Effector memory CD4-positive, alpha-beta T cell (primary cell): ENCODE measurements at regions not wholly inside any gene's neighbourhood (a gene's known extent, or its start where the extent isn't known, plus 50 kb on each side); places are given as distances from the start of the nearest gene placed in this dataset.

Experiments
- DNase-seq, 3 donors: peaks; one replicate each; pipeline ENCODE4 v3.0.0-alpha.2; 2020
- H3K27ac ChIP-seq: 2 replicates; pipeline ENCODE4 v1.7.0; 2013; ENCODE audit warnings: mild to moderate bottlenecking, low read length, moderate library complexity; ENCODE audit not compliant: insufficient read depth, poor library complexity, severe bottlenecking
- H3K27me3 ChIP-seq: replicated peaks from 2 replicates; pipeline ENCODE4 v1.7.0; 2013; ENCODE audit warnings: mild to moderate bottlenecking, low read length; ENCODE audit not compliant: insufficient read depth, control insufficient read depth, poor library complexity, severe bottlenecking
- H3K36me3 ChIP-seq: 2 replicates; pipeline ENCODE4 v1.7.0; 2013; ENCODE audit warnings: mild to moderate bottlenecking, low read length, moderate library complexity; ENCODE audit not compliant: control insufficient read depth, insufficient read depth
- H3K4me1 ChIP-seq: 2 replicates; pipeline ENCODE4 v1.7.0; 2013; ENCODE audit warnings: low read length, mild to moderate bottlenecking; ENCODE audit not compliant: control insufficient read depth, insufficient read depth, poor library complexity, severe bottlenecking
- H3K4me3 ChIP-seq: 2 replicates; pipeline ENCODE4 v1.7.0; 2013; ENCODE audit warnings: low read length, low read depth, mild to moderate bottlenecking; ENCODE audit not compliant: insufficient read depth, poor library complexity, severe bottlenecking
- H3K9me3 ChIP-seq: 2 replicates; pipeline ENCODE4 v1.7.0; 2013; ENCODE audit warnings: mild to moderate bottlenecking, low read length, moderate library complexity; ENCODE audit not compliant: control insufficient read depth

DNA sequence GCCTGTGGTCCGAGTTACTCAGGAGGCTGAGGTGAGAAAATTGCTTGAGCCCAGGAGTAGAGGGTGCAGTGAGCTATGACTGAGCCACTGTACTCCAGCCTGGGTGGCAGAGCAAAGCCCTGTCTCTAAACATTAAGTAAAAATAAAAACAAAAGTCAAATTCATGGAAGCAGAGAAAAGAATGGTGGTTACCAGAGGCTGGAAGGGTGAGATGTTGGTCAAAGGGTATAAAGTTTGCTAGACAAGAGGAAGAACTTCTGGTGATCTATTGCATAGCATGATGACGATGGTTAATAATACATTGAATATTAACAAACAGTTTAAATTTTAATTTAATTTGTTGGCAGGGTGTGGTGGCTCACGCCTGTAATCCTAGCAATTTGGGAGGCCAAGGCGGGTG lies 68.1 kb downstream of the CRPPA start:
- Histone ChIP-seq H3K27ac (no peak overlapping the region), H3K36me3 (no peaks in the 10 kb centered on the region), H3K4me3 (no peak overlapping the region), H3K27me3 (no peaks in the 10 kb centered on the region), H3K4me1 (no peaks in the 10 kb centered on the region), H3K9me3 (no peaks in the 10 kb centered on the region)
- DNase-seq: no peak

DNA sequence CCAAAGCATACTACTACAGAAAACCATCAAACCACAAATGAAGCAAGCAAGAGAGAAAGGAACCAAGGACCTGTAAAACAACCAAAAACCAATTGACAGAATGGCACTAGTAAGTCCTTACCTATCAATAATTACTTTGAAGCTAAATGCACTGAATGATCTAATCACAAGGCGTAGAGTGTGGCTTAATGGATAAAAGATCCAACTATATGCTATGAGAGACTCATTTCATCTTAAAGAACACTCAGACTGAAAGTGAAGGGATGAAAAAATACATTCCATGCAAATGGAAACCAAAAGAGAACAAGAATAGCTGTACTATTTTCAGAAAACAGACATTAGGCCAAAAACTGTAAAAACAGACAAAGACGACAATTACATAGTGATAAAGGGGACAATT lies 70.7 kb downstream of the CRPPA start:
- H3K36me3 ChIP-seq: no peaks in the 10 kb centered on the region
- H3K9me3 ChIP-seq: no peaks in the 10 kb centered on the region

GRCh38 chr7:16348251-16348650 lies 73.1 kb downstream of the CRPPA start:
- no peaks in the 10 kb centered on the region for H3K36me3 ChIP-seq
- H3K27ac ChIP-seq: no peak overlapping the region
- H3K4me3 ChIP-seq: no peak overlapping the region
- DNase-seq: no peak
- H3K4me1 ChIP-seq: no peaks in the 10 kb centered on the region
- H3K9me3 ChIP-seq: no peaks in the 10 kb centered on the region
- no peaks in the 10 kb centered on the region for H3K27me3 ChIP-seq

More for the DNA sequence above, 70.7 kb downstream of the CRPPA start:
- H3K4me3 ChIP-seq: no peak overlapping the region
- no peaks in the 10 kb centered on the region for H3K4me1 ChIP-seq
- DNase-seq: no peak
- no peak overlapping the region for H3K27ac ChIP-seq
- no peaks in the 10 kb centered on the region for H3K27me3 ChIP-seq

GRCh38 chr7:16347827-16348192 lies 73.5 kb downstream of the CRPPA start:
- Histone ChIP-seq H3K27ac (no peak overlapping the region), H3K4me1 (no peaks in the 10 kb centered on the region), H3K9me3 (no peaks in the 10 kb centered on the region), H3K27me3 (no peaks in the 10 kb centered on the region), H3K36me3 (no peaks in the 10 kb centered on the region), H3K4me3 (no peak overlapping the region)
- DNase-seq: no peak

GRCh38 chr7:16347066-16347826 lies 74.1 kb downstream of the CRPPA start:
- Histone ChIP-seq H3K27me3 (no peaks in the 10 kb centered on the region), H3K4me1 (no peaks in the 10 kb centered on the region), H3K9me3 (no peaks in the 10 kb centered on the region), H3K36me3 (no peaks in the 10 kb centered on the region), H3K4me3 (no peak overlapping the region), H3K27ac (no peak overlapping the region)
- DNase-seq: no peak

- no peaks in the 10 kb centered on the region for H3K36me3 ChIP-seq
- no peak overlapping the region for H3K4me3 ChIP-seq
- H3K27ac ChIP-seq: no peak overlapping the region
- H3K9me3 ChIP-seq: no peaks in the 10 kb centered on the region
- H3K27me3 ChIP-seq: no peaks in the 10 kb centered on the region
- H3K4me1 ChIP-seq: no peaks in the 10 kb centered on the region
- DNase-seq: no peak
Observed at GRCh38 chr7:16345979-16346958, 75.1 kb downstream of the CRPPA start.

- Histone ChIP-seq H3K4me1 (no peaks in the 10 kb centered on the region), H3K36me3 (no peaks in the 10 kb centered on the region), H3K27ac (no peak overlapping the region), H3K27me3 (no peaks in the 10 kb centered on the region), H3K9me3 (no peaks in the 10 kb centered on the region), H3K4me3 (no peak overlapping the region)
- DNase-seq: no peak
Observed at GRCh38 chr7:16344927-16345326, 76.4 kb downstream of the CRPPA start.

GRCh38 chr7:16343612-16344011 lies 77.7 kb downstream of the CRPPA start:
- no peak for DNase-seq
- no peaks in the 10 kb centered on the region for H3K36me3 ChIP-seq
- no peak overlapping the region for H3K27ac ChIP-seq
- H3K9me3 ChIP-seq: no peaks in the 10 kb centered on the region
- no peak overlapping the region for H3K4me3 ChIP-seq
- H3K4me1 ChIP-seq: no peaks in the 10 kb centered on the region
- H3K27me3 ChIP-seq: no peaks in the 10 kb centered on the region

DNA sequence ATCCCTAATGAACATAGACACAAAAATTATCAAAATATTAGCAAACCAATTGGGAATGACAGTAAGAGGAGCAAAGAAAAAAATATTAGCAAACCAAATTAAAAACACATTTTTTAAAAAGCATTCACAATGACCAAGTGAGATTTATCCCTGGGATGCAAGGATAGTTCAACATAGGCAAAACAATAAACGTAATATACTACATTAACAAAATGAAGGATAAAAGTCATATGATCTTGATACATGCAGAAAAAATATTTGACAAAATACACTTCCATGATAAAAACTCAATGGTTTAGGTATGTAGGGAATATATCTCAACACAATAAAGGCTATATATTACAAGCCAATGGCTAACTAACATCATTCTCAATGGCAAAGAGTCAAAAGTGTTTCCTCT lies 83.3 kb downstream of the CRPPA start:
- H3K27me3 ChIP-seq: no peaks in the 10 kb centered on the region
- no peak overlapping the region for H3K27ac ChIP-seq
- no peaks in the 10 kb centered on the region for H3K9me3 ChIP-seq
- H3K4me3 ChIP-seq: no peak overlapping the region
- no peak for DNase-seq
- no peaks in the 10 kb centered on the region for H3K4me1 ChIP-seq
- no peaks in the 10 kb centered on the region for H3K36me3 ChIP-seq

- no peaks in the 10 kb centered on the region for H3K4me1 ChIP-seq
- no peak overlapping the region for H3K27ac ChIP-seq
- H3K9me3 ChIP-seq: no peaks in the 10 kb centered on the region
- no peak for DNase-seq
- H3K36me3 ChIP-seq: no peaks in the 10 kb centered on the region
- no peak overlapping the region for H3K4me3 ChIP-seq
- no peaks in the 10 kb centered on the region for H3K27me3 ChIP-seq
Observed at GRCh38 chr7:16326106-16326505, 95.2 kb downstream of the CRPPA start.
